SK-N-SH treated with all-trans-retinoic acid at 6 μM for 48 hours (cell line): ENCODE measurements at regions not wholly inside any gene's neighbourhood (a gene's known extent, or its start where the extent isn't known, plus 50 kb on each side); places are given as distances from the start of the nearest gene placed in this dataset.

ENCODE experiments used
- CREB5 ChIP-seq: fragments of 250-450 bp; sonication (Bioruptor Pico); IDR thresholded peaks from 2 replicates; pipeline ENCODE4 v1.5.1; 2020; ENCODE audit warnings: low read depth, mild to moderate bottlenecking, moderate library complexity
- CSDC2 ChIP-seq: fragments of 250-450 bp; sonication (Bioruptor Pico); IDR thresholded peaks from 2 replicates; pipeline ENCODE4 v1.5.0; 2020; ENCODE audit warnings: mild to moderate bottlenecking, moderate library complexity
- PATZ1 ChIP-seq: fragments of 250-450 bp; sonication (Bioruptor Pico); IDR thresholded peaks from 2 replicates; pipeline ENCODE4 v1.8.0; 2020; ENCODE audit warnings: mild to moderate bottlenecking, moderate library complexity, borderline replicate concordance
- RARB ChIP-seq: fragments of 250-450 bp; sonication (Bioruptor Pico); IDR thresholded peaks from 2 replicates; pipeline ENCODE4 v1.8.0; 2021; ENCODE audit warnings: mild to moderate bottlenecking, moderate library complexity

GRCh38 chr13:44040818-44041100 lies 161.1 kb downstream of the LACC1 start:
- TF ChIP-seq CREB5 (CRISPR knock-in tag) (no peak), PATZ1 (CRISPR knock-in tag) (no peak), RARB (CRISPR knock-in tag) (no peak), CSDC2 (no peak)
